ENCODE measurements at regions not wholly inside any gene's neighbourhood (a gene's known extent, or its start where the extent isn't known, plus 50 kb on each side); places are given as distances from the start of the nearest gene placed in this dataset.

- no peaks in the 10 kb centered on the region for H3K36me3 ChIP-seq (ENCODE audit: control insufficient read depth in 2 of 2, extremely low read depth in 1 of 2, insufficient read depth in 2 of 2, low read length in 2 of 2)
- TF ChIP-seq EZH2 (IDR thresholded peaks at IDR 0.05; ENCODE audit: low read length) (no peak), CTCF (optimal IDR thresholded peaks at IDR 0.05 in 1 of 3, IDR thresholded peaks at IDR 0.05 in 1 of 3, conservative IDR thresholded peaks at IDR 0.05 in 1 of 3; ENCODE audit: extremely low read depth in 1 of 3, insufficient read depth in 2 of 3, low read length in 3 of 3) (no peak)
- no peaks in the 10 kb centered on the region for H4K20me1 ChIP-seq (ENCODE audit: control insufficient read depth, extremely low read depth, insufficient read depth, low read length)
- H3K27me3 ChIP-seq (ENCODE audit: control insufficient read depth, extremely low read depth, insufficient read depth, low read length): peaks cover 5% of the 10 kb centered on the region
- DNase-seq (ENCODE audit: low read depth, low spot score) (no peak), FAIRE-seq (no peak)
- no peaks in the 10 kb centered on the region for H3K9me1 ChIP-seq (ENCODE audit: control insufficient read depth, extremely low read depth, insufficient read depth, low read length)
- no peaks in the 10 kb centered on the region for H3K4me1 ChIP-seq (ENCODE audit: control insufficient read depth, extremely low read depth, insufficient read depth, low read length)
- H3K4me2 ChIP-seq (ENCODE audit: control insufficient read depth, extremely low read depth, insufficient read depth, low read depth, low read length): no peak overlapping the region
- no peaks in the 10 kb centered on the region for H3K9me3 ChIP-seq (ENCODE audit: control insufficient read depth, low read depth, low read length)
- H3K79me2 ChIP-seq (ENCODE audit: control insufficient read depth, insufficient read depth, low read length): no peaks in the 10 kb centered on the region
- H2AFZ ChIP-seq (ENCODE audit: control insufficient read depth, low read length): no peak overlapping the region
- H3K27ac ChIP-seq (ENCODE audit: control insufficient read depth, insufficient read depth, low read length): no peak overlapping the region
- dilution Hi-C loops (cut with MboI; ENCODE audit: extremely low pct_ligation_motif_present, low sequenced_read_pairs): no loop called here
- no peak overlapping the region for H3K4me3 ChIP-seq (ENCODE audit: control insufficient read depth in 2 of 3, extremely low read depth in 1 of 3, insufficient read depth in 2 of 3, low read depth in 1 of 3, low read length in 3 of 3)
- no peak overlapping the region for H3K9ac ChIP-seq (ENCODE audit: control insufficient read depth, extremely low read depth, insufficient read depth, low read length)
These were observed 146.4 kb upstream of the PFN2 start for GRCh38 chr3:150117076-150117475.

GRCh38 chr3:150116196-150116595, 145.5 kb upstream of the PFN2 start:
- H2AFZ ChIP-seq (ENCODE audit: control insufficient read depth, low read length): no peak overlapping the region
- no peaks in the 10 kb centered on the region for H3K36me3 ChIP-seq (ENCODE audit: control insufficient read depth in 2 of 2, extremely low read depth in 1 of 2, insufficient read depth in 2 of 2, low read length in 2 of 2)
- H4K20me1 ChIP-seq (ENCODE audit: control insufficient read depth, extremely low read depth, insufficient read depth, low read length): no peaks in the 10 kb centered on the region
- H3K4me2 ChIP-seq (ENCODE audit: control insufficient read depth, extremely low read depth, insufficient read depth, low read depth, low read length): no peak overlapping the region
- no peak overlapping the region for H3K9ac ChIP-seq (ENCODE audit: control insufficient read depth, extremely low read depth, insufficient read depth, low read length)
- no peak for DNase-seq (ENCODE audit: low read depth, low spot score)
- H3K4me1 ChIP-seq (ENCODE audit: control insufficient read depth, extremely low read depth, insufficient read depth, low read length): no peaks in the 10 kb centered on the region
- no peaks in the 10 kb centered on the region for H3K9me1 ChIP-seq (ENCODE audit: control insufficient read depth, extremely low read depth, insufficient read depth, low read length)
- no peaks in the 10 kb centered on the region for H3K9me3 ChIP-seq (ENCODE audit: control insufficient read depth, low read depth, low read length)
- H3K79me2 ChIP-seq (ENCODE audit: control insufficient read depth, insufficient read depth, low read length): no peaks in the 10 kb centered on the region
- dilution Hi-C loops (cut with MboI; ENCODE audit: extremely low pct_ligation_motif_present, low sequenced_read_pairs): no loop called here
- TF ChIP-seq CTCF (optimal IDR thresholded peaks at IDR 0.05 in 1 of 3, IDR thresholded peaks at IDR 0.05 in 1 of 3, conservative IDR thresholded peaks at IDR 0.05 in 1 of 3; ENCODE audit: extremely low read depth in 1 of 3, insufficient read depth in 2 of 3, low read length in 3 of 3) (no peak), EZH2 (IDR thresholded peaks at IDR 0.05; ENCODE audit: low read length) (no peak)
- peaks cover 5% of the 10 kb centered on the region for H3K27me3 ChIP-seq (ENCODE audit: control insufficient read depth, extremely low read depth, insufficient read depth, low read length)
- no peak overlapping the region for H3K27ac ChIP-seq (ENCODE audit: control insufficient read depth, insufficient read depth, low read length)
- no peak for FAIRE-seq
- no peak overlapping the region for H3K4me3 ChIP-seq (ENCODE audit: control insufficient read depth in 2 of 3, extremely low read depth in 1 of 3, insufficient read depth in 2 of 3, low read depth in 1 of 3, low read length in 3 of 3)
